H1 (cell line): ENCODE measurements at regions not wholly inside any gene's neighbourhood (a gene's known extent, or its start where the extent isn't known, plus 50 kb on each side); places are given as distances from the start of the nearest gene placed in this dataset.

ENCODE experiments used
- CTCF ChIA-PET: fragments of 300-600 bp; sonication (Branson Sonifier 250); formaldehyde crosslinking; loops from one replicate; lab custom pipeline; 2021; ENCODE audit not compliant: partially characterized antibody; lab: Charles Lee
- POLR2A ChIA-PET: fragments of 300-600 bp; sonication (Branson Sonifier 250); formaldehyde crosslinking; loops from one replicate; lab custom pipeline; 2021; ENCODE audit warnings: inconsistent platforms; ENCODE audit not compliant: partially characterized antibody; lab: Charles Lee
- DNase-seq, 2 experiments: peaks; one replicate each; pipeline versions ENCODE4 v3.0.0 to v3.0.0-alpha.2; 2010 to 2022; ENCODE audit warnings: low spot score in 2 of 2, low read depth in 1 of 2, mixed read lengths in 1 of 2
- FAIRE-seq: peaks from 2 replicates; lab custom pipeline; 2011; peaks lifted over from hg19 to GRCh38; lab: Jason Lieb, UNC
- H2AFZ ChIP-seq: 2 replicates; pipeline ENCODE4 v1.8.1; 2012; ENCODE audit warnings: low read length, inconsistent platforms
- H2AK5ac ChIP-seq: 2 replicates; pipeline ENCODE4 v1.6.1; 2013; ENCODE audit warnings: low read depth, low read length
- H2BK120ac ChIP-seq: replicated peaks from 2 replicates; pipeline ENCODE3; 2013; ENCODE audit warnings: low read depth, low read length, inconsistent platforms
- H2BK12ac ChIP-seq: 2 replicates; pipeline ENCODE4 v1.6.1; 2013; ENCODE audit warnings: low read depth, low read length
- H2BK15ac ChIP-seq: 2 replicates; pipeline ENCODE4 v1.6.1; 2013; ENCODE audit warnings: low read length
- H2BK20ac ChIP-seq: 2 replicates; pipeline ENCODE4 v1.6.1; 2013; ENCODE audit warnings: low read length
- H2BK5ac ChIP-seq: 2 replicates; pipeline ENCODE4 v1.6.1; 2013; ENCODE audit warnings: low read depth, low read length
- H3K14ac ChIP-seq: 2 replicates; pipeline ENCODE4 v1.6.1; 2013; ENCODE audit warnings: inconsistent platforms; ENCODE audit not compliant: insufficient read length
- H3K18ac ChIP-seq: 2 replicates; pipeline ENCODE4 v1.6.1; 2013; ENCODE audit warnings: low read length; ENCODE audit errors: extremely low read depth
- H3K23ac ChIP-seq: 2 replicates; pipeline ENCODE4 v1.6.1; 2013; ENCODE audit warnings: inconsistent platforms; ENCODE audit not compliant: insufficient read length
- H3K23me2 ChIP-seq: 2 replicates; pipeline ENCODE4 v1.6.1; 2013; ENCODE audit warnings: low read depth, low read length
- H3K27ac ChIP-seq: 2 replicates; pipeline ENCODE4 v1.6.1; 2011; ENCODE audit warnings: low read depth, low read length, inconsistent platforms
- H3K27me3 ChIP-seq, 4 experiments: replicated peaks in 1 of 4; 1 replicate in 1 of 4; 2 replicates in 3 of 4; pipeline versions ENCODE4 v1.6.1 to v1.8.1; 2011 to 2013; ENCODE audit warnings: low read length in 3 of 4, mild to moderate bottlenecking in 3 of 4, inconsistent platforms in 2 of 4, mixed read lengths in 2 of 4, moderate library complexity in 1 of 4; ENCODE audit not compliant: control insufficient read depth in 3 of 4, insufficient read depth in 3 of 4; ENCODE audit errors: extremely low read depth in 1 of 4
- H3K36me3 ChIP-seq, 4 experiments: 2 replicates each; pipeline versions ENCODE4 v1.6.1 to v1.8.1; 2011 to 2013; ENCODE audit warnings: mild to moderate bottlenecking in 4 of 4, low read length in 3 of 4, moderate library complexity in 2 of 4, control low read depth in 1 of 4, inconsistent platforms in 1 of 4; ENCODE audit not compliant: insufficient read depth in 4 of 4, control insufficient read depth in 2 of 4
- H3K4ac ChIP-seq: replicated peaks from 2 replicates; pipeline ENCODE3; 2013; ENCODE audit warnings: low read length, low read depth, mixed read lengths, inconsistent platforms; ENCODE audit not compliant: insufficient read length
- H3K4me1 ChIP-seq, 4 experiments: replicated peaks in 1 of 4; 1 replicate in 1 of 4; 2 replicates in 3 of 4; pipeline versions ENCODE4 v1.6.1 to v1.8.1; 2011 to 2013; ENCODE audit warnings: low read length in 3 of 4, inconsistent platforms in 2 of 4, mixed read lengths in 1 of 4; ENCODE audit not compliant: insufficient read depth in 4 of 4, control insufficient read depth in 3 of 4
- H3K4me2 ChIP-seq, 2 experiments: 2 replicates each; pipeline versions ENCODE4 v1.6.1 to v1.8.1; 2011 to 2013; ENCODE audit warnings: low read depth in 2 of 2, low read length in 2 of 2, control low read depth in 1 of 2, inconsistent platforms in 1 of 2, mild to moderate bottlenecking in 1 of 2; ENCODE audit not compliant: insufficient read depth in 1 of 2
- H3K4me3 ChIP-seq, 4 experiments: fragments of 200-600, 300-600 bp in 1 of 4; sonication (generic), shearing (Covaris generic), sonication (Bioruptor Twin) in 1 of 4; 2 replicates each; pipeline versions ENCODE4 v1.5.1 to v1.8.1; 2011 to 2016; ENCODE audit warnings: low read length in 4 of 4, low read depth in 3 of 4, control low read depth in 2 of 4, inconsistent platforms in 2 of 4, mild to moderate bottlenecking in 2 of 4, mixed read lengths in 1 of 4, moderate library complexity in 1 of 4; ENCODE audit not compliant: insufficient read depth in 2 of 4; ENCODE audit errors: extremely low read depth in 1 of 4
- H3K56ac ChIP-seq: replicated peaks from 2 replicates; pipeline ENCODE3; 2013; ENCODE audit warnings: low read depth, mild to moderate bottlenecking, mixed read lengths, low read length, inconsistent platforms; ENCODE audit not compliant: insufficient read length
- H3K79me1 ChIP-seq: 2 replicates; pipeline ENCODE4 v1.6.1; 2013; ENCODE audit warnings: low read depth, low read length, control low read depth
- H3K79me2 ChIP-seq, 2 experiments: 2 replicates each; pipeline versions ENCODE4 v1.6.1 to v1.8.1; 2012 to 2013; ENCODE audit warnings: low read length in 2 of 2, mild to moderate bottlenecking in 2 of 2, inconsistent platforms in 1 of 2; ENCODE audit not compliant: insufficient read depth in 2 of 2, control insufficient read depth in 1 of 2
- H3K9ac ChIP-seq, 4 experiments: replicated peaks in 1 of 4; 1 replicate in 1 of 4; 2 replicates in 3 of 4; pipeline versions ENCODE4 v1.6.1 to v1.8.1; 2011 to 2013; ENCODE audit warnings: low read depth in 3 of 4, low read length in 3 of 4, control low read depth in 2 of 4, mild to moderate bottlenecking in 2 of 4, moderate library complexity in 2 of 4, inconsistent platforms in 1 of 4; ENCODE audit errors: extremely low read depth in 1 of 4
- H3K9me3 ChIP-seq, 2 experiments: 2 replicates each; pipeline versions ENCODE4 v1.6.1 to v1.8.1; 2012 to 2013; ENCODE audit warnings: mild to moderate bottlenecking in 2 of 2, moderate library complexity in 2 of 2, control low read depth in 1 of 2, inconsistent platforms in 1 of 2, low read depth in 1 of 2, low read length in 1 of 2, mixed read lengths in 1 of 2; ENCODE audit not compliant: insufficient read depth in 2 of 2
- H4K20me1 ChIP-seq, 2 experiments: replicated peaks in 1 of 2; 2 replicates each; pipeline versions ENCODE3 to v1.8.1; 2011 to 2013; ENCODE audit warnings: inconsistent platforms in 2 of 2, low read length in 2 of 2, mild to moderate bottlenecking in 1 of 2; ENCODE audit not compliant: insufficient read depth in 2 of 2, control insufficient read depth in 1 of 2
- H4K5ac ChIP-seq: 2 replicates; pipeline ENCODE4 v1.6.1; 2013; ENCODE audit warnings: low read length, low read depth, mixed read lengths, inconsistent platforms; ENCODE audit not compliant: insufficient read length
- H4K8ac ChIP-seq: 2 replicates; pipeline ENCODE4 v1.8.0; 2013; ENCODE audit warnings: mild to moderate bottlenecking, moderate library complexity, low read length, inconsistent platforms; ENCODE audit not compliant: insufficient read depth; ENCODE audit errors: extremely low read depth
- H4K91ac ChIP-seq: replicated peaks from 2 replicates; pipeline ENCODE3; 2013; ENCODE audit warnings: low read length, mixed read lengths, inconsistent platforms; ENCODE audit not compliant: insufficient read length
- CHD1 ChIP-seq: IDR thresholded peaks from 2 replicates; pipeline ENCODE4 v1.6.1; 2012; ENCODE audit warnings: low read depth, low read length, improper control_type of control experiment
- CTBP2 ChIP-seq: IDR thresholded peaks from 2 replicates; pipeline ENCODE4 v1.7.0; 2011; ENCODE audit warnings: borderline replicate concordance, mild to moderate bottlenecking, moderate library complexity, mixed read lengths, low read length; ENCODE audit not compliant: insufficient read depth, insufficient read length
- GABPA ChIP-seq: IDR thresholded peaks from 2 replicates; pipeline ENCODE4 v1.6.1; 2011; ENCODE audit warnings: mild to moderate bottlenecking, low read length, moderate library complexity, borderline replicate concordance; ENCODE audit not compliant: insufficient read depth
- NRF1 ChIP-seq: IDR thresholded peaks from 2 replicates; pipeline ENCODE4 v1.6.1; 2011; ENCODE audit warnings: mild to moderate bottlenecking, low read depth, low read length, improper control_type of control experiment
- RBBP5 ChIP-seq: IDR thresholded peaks from 2 replicates; pipeline ENCODE4 v1.7.1; 2012; ENCODE audit warnings: low read depth, mild to moderate bottlenecking, inconsistent platforms, low read length, moderate library complexity, borderline replicate concordance
- SIRT6 ChIP-seq: IDR thresholded peaks from one replicate; pipeline ENCODE4 v1.7.1; 2012; ENCODE audit warnings: low read length, inconsistent platforms
- SUZ12 ChIP-seq: fragments of 200-600 bp; sonication (generic); IDR thresholded peaks from 2 replicates; pipeline ENCODE4 v1.6.1; 2012; ENCODE audit warnings: mild to moderate bottlenecking, inconsistent platforms, low read length, moderate library complexity, mixed read lengths
- WGBS, 2 experiments: shearing (Covaris generic) in 1 of 2; methylation state at CpG; one replicate each; pipeline versions ENCODE4 v1.1.6 to v1.1.7; 2013 to 2015; ENCODE audit warnings: low lambda C conversion rate in 2 of 2, mixed read lengths in 2 of 2, inconsistent platforms in 1 of 2, low coverage in 1 of 2, missing lambda C conversion rate in 1 of 2; ENCODE audit not compliant: insufficient replicate concordance in 2 of 2, insufficient coverage in 1 of 2, insufficient read length in 1 of 2; ENCODE audit errors: extremely low coverage in 1 of 2, missing lambda C conversion rate in 1 of 2; 5-methylcytosine and 5-hydroxymethylcytosine counted together
- TF ChIP-seq, protein P1 (sequence below), 3 experiments: IDR thresholded peaks; 1 replicate in 2 of 3; 2 replicates in 1 of 3; pipeline versions ENCODE4 v1.5.1 to v1.6.1; 2011; ENCODE audit warnings: low read length in 3 of 3, mild to moderate bottlenecking in 3 of 3, inconsistent platforms in 2 of 3, low read depth in 1 of 3, moderate library complexity in 1 of 3; ENCODE audit not compliant: insufficient read depth in 1 of 3; ENCODE audit errors: control extremely low read depth in 1 of 3
- TF ChIP-seq, protein P2 (sequence below): IDR thresholded peaks from 2 replicates; pipeline ENCODE4 v1.6.1; 2012; ENCODE audit warnings: inconsistent platforms

DNA sequence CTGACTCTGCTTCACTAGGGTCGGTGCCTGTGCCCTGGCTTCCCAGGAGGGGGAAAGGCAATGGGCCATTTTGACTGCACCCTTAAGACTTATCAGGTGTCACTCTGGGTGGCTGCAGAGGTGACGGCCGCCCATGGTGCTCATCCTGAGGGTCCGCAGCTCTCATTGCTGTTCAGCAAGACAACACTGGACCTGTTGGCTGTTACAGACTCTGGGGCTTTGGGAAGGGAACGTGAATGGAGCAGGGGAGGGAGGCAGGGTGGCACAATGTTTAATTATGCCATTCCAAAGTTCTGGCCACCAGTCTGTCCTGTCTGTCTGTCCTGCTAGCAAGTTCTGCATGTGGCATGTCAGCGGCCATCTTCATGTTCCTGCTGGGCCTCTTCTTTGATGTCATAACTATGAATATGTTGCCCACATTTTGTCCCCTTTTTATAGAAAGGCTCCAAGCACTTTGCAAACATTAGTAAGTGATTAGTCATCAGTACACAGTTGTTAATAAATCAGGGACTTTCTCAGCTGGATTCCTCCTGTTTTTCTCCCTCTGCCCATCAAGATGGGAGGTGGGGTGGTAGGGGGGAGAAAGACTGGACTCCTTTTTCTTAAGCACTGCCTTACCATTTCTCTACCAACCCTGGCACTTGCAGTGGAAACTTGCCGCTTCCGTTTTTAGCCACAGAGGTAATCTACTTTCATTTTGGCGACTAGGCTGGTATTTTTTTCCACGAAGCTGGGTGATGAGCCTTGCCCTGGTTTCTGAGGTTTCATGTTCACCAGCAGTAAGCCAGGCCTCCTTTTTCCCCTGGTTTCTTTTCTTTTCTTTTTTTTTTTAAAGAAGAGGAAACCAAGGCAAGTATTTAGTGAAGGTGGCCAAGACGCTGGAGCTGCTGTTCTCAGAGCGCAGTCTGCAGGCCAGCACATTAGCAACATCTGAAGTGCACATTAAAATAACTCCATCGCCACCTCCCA lies 88.6 kb upstream of the TRIM2 start:
- Histone ChIP-seq H3K14ac (no peak overlapping the region), H3K27me3 (no peaks in the 10 kb centered on the region; a peak in 1 of 7 replicates), H4K5ac (no peak overlapping the region), H3K4me3 (no peak overlapping the region), H2BK5ac (no peak overlapping the region), H3K79me2 (no peaks in the 10 kb centered on the region), H2AFZ (no peak overlapping the region), H3K36me3 (no peaks in the 10 kb centered on the region), H3K56ac (no peak overlapping the region), H3K79me1 (no peaks in the 10 kb centered on the region), H3K4me2 (no peak overlapping the region), H3K23ac (no peak overlapping the region), H4K8ac (no peak overlapping the region), H3K27ac (no peak overlapping the region), H2BK15ac (no peak overlapping the region), H3K18ac (no peak overlapping the region), H2BK120ac (no peak overlapping the region), H4K20me1 (no peaks in the 10 kb centered on the region), H3K9ac (no peak overlapping the region), H2AK5ac (no peak overlapping the region), H3K4me1 (no peaks in the 10 kb centered on the region; a peak in 1 of 7 replicates), H2BK20ac (no peak overlapping the region), H3K9me3 (no peaks in the 10 kb centered on the region), H3K4ac (no peak overlapping the region), H4K91ac (no peak overlapping the region), H2BK12ac (no peak overlapping the region), H3K23me2 (no peaks in the 10 kb centered on the region)
- ChIA-PET CTCF (interaction anchor here (0.5 to 10.3 kb wide), 8 partner anchors 11 to 585 kb away, joined by 3 to 72 read pairs (median 3); no protein-coding TSS in a partner anchor), POLR2A (interaction anchor here (0.6 kb wide), 1 partner anchor 246 kb away, joined by 3 read pairs; no protein-coding TSS in a partner anchor)
- no peak for DNase-seq
- WGBS, 2 experiments = 92% methylated on average over 11 of the region's 13 CpGs; no CpG with 5 or more reads in 1 of the 2 experiments
- FAIRE-seq = no peak
- TF ChIP-seq, protein P1, sequence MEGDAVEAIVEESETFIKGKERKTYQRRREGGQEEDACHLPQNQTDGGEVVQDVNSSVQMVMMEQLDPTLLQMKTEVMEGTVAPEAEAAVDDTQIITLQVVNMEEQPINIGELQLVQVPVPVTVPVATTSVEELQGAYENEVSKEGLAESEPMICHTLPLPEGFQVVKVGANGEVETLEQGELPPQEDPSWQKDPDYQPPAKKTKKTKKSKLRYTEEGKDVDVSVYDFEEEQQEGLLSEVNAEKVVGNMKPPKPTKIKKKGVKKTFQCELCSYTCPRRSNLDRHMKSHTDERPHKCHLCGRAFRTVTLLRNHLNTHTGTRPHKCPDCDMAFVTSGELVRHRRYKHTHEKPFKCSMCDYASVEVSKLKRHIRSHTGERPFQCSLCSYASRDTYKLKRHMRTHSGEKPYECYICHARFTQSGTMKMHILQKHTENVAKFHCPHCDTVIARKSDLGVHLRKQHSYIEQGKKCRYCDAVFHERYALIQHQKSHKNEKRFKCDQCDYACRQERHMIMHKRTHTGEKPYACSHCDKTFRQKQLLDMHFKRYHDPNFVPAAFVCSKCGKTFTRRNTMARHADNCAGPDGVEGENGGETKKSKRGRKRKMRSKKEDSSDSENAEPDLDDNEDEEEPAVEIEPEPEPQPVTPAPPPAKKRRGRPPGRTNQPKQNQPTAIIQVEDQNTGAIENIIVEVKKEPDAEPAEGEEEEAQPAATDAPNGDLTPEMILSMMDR (IDR thresholded peaks at IDR 0.05; ENCODE audit: control extremely low read depth in 1 of 3, insufficient read depth in 1 of 3, low read depth in 1 of 3, low read length in 3 of 3) = no peak
- TF ChIP-seq CHD1 = no peak
- TF ChIP-seq RBBP5 = no peak
- no peak for TF ChIP-seq GABPA
- TF ChIP-seq SIRT6 = no peak
- TF ChIP-seq, protein P2, sequence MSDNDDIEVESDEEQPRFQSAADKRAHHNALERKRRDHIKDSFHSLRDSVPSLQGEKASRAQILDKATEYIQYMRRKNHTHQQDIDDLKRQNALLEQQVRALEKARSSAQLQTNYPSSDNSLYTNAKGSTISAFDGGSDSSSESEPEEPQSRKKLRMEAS = no peak
- no peak for TF ChIP-seq CTBP2
- TF ChIP-seq SUZ12 = no peak
- TF ChIP-seq NRF1 = no peak
